AG10803 (cell line): ENCODE measurements at regions not wholly inside any gene's neighbourhood (a gene's known extent, or its start where the extent isn't known, plus 50 kb on each side); places are given as distances from the start of the nearest gene placed in this dataset.

Experiments used
- DNase-seq: peaks from one replicate; pipeline ENCODE4 v3.0.0; 2010; ENCODE audit warnings: low read depth
- H3K4me3 ChIP-seq: 2 replicates; pipeline ENCODE4 v1.5.1; 2011; ENCODE audit warnings: mild to moderate bottlenecking, low read length, control low read depth
- TF ChIP-seq, protein P1 (sequence below): conservative IDR thresholded peaks from 2 replicates; pipeline ENCODE4 v1.5.1; 2011; ENCODE audit warnings: mild to moderate bottlenecking, low read length, control low read depth, inconsistent platforms

DNA sequence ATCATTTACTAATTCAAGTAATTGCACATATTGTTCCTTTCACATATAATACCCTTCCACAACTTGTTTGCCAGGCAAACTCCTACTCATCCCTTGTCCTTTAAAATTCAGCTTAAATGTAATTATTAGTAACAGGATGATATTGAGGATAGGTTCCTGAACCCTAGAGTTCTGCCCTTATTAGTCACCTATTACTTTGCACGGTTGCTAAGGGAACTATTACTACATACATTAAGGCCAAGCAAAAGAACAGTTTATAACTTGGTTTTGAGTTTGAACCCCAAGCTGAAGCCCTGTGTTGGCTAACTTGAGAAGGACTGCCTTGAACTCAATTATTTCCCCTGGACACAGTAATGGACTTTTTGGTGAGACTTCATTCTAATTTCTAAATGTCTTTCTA, 529.7 kb downstream of the IGSF11 start:
- TF ChIP-seq, protein P1, sequence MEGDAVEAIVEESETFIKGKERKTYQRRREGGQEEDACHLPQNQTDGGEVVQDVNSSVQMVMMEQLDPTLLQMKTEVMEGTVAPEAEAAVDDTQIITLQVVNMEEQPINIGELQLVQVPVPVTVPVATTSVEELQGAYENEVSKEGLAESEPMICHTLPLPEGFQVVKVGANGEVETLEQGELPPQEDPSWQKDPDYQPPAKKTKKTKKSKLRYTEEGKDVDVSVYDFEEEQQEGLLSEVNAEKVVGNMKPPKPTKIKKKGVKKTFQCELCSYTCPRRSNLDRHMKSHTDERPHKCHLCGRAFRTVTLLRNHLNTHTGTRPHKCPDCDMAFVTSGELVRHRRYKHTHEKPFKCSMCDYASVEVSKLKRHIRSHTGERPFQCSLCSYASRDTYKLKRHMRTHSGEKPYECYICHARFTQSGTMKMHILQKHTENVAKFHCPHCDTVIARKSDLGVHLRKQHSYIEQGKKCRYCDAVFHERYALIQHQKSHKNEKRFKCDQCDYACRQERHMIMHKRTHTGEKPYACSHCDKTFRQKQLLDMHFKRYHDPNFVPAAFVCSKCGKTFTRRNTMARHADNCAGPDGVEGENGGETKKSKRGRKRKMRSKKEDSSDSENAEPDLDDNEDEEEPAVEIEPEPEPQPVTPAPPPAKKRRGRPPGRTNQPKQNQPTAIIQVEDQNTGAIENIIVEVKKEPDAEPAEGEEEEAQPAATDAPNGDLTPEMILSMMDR: no peak
- no peak overlapping the region for H3K4me3 ChIP-seq
- DNase-seq: no peak

DNA sequence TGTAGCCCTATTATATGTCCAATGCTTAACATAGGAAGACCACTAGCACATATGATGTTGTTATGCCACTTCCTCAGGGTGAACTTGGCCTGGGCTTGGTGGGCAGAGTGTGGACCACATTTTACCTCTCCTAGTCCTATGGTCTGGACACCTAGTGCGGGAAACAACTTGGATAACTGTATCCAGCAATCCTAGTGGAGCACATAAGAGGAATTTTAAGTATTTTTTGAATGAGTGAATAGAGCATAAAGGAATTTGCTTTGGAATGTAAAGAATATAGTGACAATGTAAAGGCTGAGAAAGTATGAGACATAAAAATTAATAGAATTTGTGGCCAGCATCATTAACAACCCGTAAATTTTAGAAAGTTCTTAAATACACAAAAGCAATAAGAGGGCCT, 528.9 kb downstream of the IGSF11 start:
- H3K4me3 ChIP-seq: no peak overlapping the region
- no peak for DNase-seq
- TF ChIP-seq, protein P1: no peak

DNA sequence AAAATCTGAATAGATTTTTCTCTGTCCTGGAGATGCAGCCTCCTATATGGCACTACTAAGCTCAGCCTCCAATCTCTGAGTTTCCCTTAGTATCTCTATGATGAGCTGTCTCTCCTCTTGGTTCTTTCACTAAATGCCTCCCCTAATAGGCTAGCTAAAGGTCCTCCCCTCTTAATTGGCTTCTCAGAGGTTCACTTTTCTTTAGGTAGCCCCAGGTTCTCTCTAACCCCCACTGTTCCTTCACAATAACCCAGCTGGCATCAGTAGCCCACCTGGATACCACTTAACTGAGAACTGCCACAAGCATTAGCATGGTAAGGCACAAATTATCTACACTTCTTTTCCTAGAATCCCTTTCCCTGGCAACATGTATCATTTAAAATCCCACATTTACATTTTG, 523.2 kb downstream of the IGSF11 start:
- H3K4me3 ChIP-seq: no peak overlapping the region
- no peak for DNase-seq
- TF ChIP-seq, protein P1: no peak

DNA sequence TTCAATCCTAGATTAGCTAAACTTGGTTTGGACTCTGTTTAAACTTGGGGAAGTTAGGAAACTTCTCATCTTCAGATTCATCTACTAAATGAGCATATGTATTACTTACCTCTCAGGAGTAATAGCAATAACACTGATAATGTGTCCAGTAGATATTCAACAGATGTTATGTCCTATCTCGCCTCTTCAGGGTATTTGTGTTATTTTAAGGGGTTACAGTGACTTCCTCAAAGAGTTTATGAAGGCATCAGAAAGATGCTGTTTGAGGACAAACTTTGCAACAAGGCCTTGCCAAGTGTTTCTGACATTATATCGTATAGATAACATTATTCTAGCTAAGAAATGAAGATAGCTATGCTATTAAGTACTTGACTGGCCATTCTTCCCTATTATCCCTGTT, 522.3 kb downstream of the IGSF11 start:
- TF ChIP-seq, protein P1: no peak
- DNase-seq: no peak

DNA sequence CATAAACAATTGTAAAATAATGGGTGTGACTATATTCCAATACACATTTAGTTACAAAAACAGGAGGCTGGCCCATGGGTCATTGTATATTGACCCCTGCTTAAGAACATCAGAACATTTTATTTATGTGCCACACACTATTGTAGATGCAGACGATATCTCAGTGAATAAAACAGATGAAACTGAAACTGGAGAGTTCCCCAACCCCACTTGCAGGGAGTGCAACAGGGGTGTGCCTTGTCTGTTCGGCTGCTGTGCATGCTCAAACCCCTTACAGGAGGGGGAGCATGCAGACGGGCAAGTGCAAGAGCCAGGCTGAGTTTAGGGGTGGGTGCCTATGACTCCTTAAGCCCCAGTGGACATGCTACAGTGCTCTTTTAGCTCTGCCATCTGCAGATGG, 509.6 kb downstream of the IGSF11 start:
- TF ChIP-seq, protein P1: no peak
- DNase-seq: no peak
- H3K4me3 ChIP-seq: no peak overlapping the region

More for the DNA sequence above, 522.3 kb downstream of the IGSF11 start:
- no peak overlapping the region for H3K4me3 ChIP-seq

DNA sequence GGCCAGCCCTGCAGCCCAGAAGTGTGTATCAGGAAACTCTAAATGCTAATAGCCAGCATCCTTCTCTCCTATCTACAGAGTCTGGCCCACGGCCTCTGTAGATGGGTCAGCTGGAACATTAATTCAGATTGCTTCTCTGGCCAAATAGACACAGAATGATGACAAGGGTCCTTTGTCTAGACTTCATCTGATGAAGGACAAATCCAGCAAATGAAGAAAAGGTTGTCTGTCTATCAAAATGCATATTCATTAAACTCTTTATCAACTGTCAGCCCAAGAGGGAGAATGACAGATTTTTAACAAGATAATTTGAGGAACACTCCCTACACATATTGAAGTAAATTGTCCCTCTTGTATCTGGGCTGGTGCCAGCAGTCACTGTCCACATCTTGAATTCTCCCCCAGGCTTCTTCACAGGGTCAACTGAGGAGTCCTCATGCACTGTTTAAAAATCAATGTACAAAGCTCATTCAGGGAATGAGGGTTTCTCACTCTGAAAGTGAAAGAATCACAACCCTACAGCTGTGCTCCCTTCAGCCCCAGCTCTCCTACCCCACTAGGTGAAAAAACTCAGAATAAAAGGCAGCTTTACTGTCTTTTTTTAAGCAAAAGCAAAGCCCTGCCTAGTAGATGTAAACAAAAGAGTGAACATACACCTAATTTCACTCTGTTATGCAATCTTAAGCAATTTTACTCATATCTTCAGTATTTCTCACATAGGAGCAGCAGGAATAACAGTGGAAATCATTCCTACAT, 507.7 kb downstream of the IGSF11 start:
- TF ChIP-seq, protein P1: no peak
- no peak for DNase-seq
- H3K4me3 ChIP-seq: no peak overlapping the region

DNA sequence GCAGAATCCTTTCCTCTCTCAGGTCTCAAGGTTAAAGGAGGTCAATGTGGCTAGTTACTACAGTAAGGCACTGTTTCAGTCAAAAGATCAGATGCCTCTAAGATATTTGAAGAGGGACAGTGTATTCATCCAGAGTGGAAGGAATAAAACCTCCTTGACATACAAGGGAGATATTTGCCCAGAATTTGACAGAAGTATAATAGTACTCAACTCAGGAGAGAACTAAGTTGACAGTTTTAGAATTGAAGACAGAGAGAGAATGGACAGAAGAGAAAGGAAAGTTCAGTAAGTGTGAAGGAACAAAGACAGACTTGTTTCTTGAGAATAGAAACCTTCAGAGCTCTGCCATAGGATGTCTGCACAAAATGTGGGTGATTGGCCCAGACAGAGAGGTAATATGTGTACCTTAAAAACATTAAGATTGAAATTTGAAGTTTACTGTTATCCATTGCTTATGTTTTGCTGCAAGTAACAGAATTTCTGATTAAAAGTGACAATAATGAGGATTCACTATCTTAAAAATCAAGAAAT, 507.1 kb downstream of the IGSF11 start:
- no peak for DNase-seq
- TF ChIP-seq, protein P1: no peak
- no peak overlapping the region for H3K4me3 ChIP-seq
